ENCODE measurements at regions not wholly inside any gene's neighbourhood (a gene's known extent, or its start where the extent isn't known, plus 50 kb on each side); places are given as distances from the start of the nearest gene placed in this dataset.

- ATAC-seq, result no peak
- H3K27ac Mint-ChIP-seq, result no peak overlapping the region
Observed at GRCh38 chr4:183821076-183821853, 83.8 kb upstream of the STOX2 start.

More at GRCh38 chr4:183821076-183821853, 83.8 kb upstream of the STOX2 start:
- Histone ChIP-seq H4K20me1 (replicated peaks; ENCODE audit: insufficient read depth) (no peaks in the 10 kb centered on the region), H3K79me2 (replicated peaks; ENCODE audit: insufficient read depth) (no peaks in the 10 kb centered on the region), H3K4me3 (no peak overlapping the region), H3K4me2 (no peak overlapping the region), H3K27me3 (ENCODE audit: insufficient read depth) (no peaks in the 10 kb centered on the region), H3K9me2 (ENCODE audit: insufficient read depth) (0 out of 2 replicates have a peak, but pooled peaks cover 2% of the 10 kb centered on the region), H3K27ac (ENCODE audit: low read depth) (no peak overlapping the region), H2AFZ (no peak overlapping the region), H3K4me1 (ENCODE audit: insufficient read depth) (no peaks in the 10 kb centered on the region), H3K36me3 (ENCODE audit: insufficient read depth) (no peaks in the 10 kb centered on the region), H3F3A (replicated peaks; ENCODE audit: low read depth) (no peaks in the 10 kb centered on the region)
- peaks cover 10% of the 10 kb centered on the region for H3K36me3 Mint-ChIP-seq (ENCODE audit: low read depth)
- no peak overlapping the region for H3K4me3 Mint-ChIP-seq
- H3K9me3 Mint-ChIP-seq, result peaks cover 26% of the 10 kb centered on the region
- TF ChIP-seq STAT1 (IDR thresholded peaks at IDR 0.05; ENCODE audit: unreplicated experiment), result no peak
- no peak for TF ChIP-seq EZH2 (IDR thresholded peaks at IDR 0.05; ENCODE audit: low read depth, unreplicated experiment)
- no peak for TF ChIP-seq REST (IDR thresholded peaks at IDR 0.05; ENCODE audit: unreplicated experiment)
- no peak for TF ChIP-seq ZNF462 (CRISPR knock-in tag; IDR thresholded peaks at IDR 0.05)
- TF ChIP-seq EZH2phosphoT487 (IDR thresholded peaks at IDR 0.05; ENCODE audit: unreplicated experiment), result no peak
- no peak for TF ChIP-seq JUNB (IDR thresholded peaks at IDR 0.05; ENCODE audit: unreplicated experiment)
- TF ChIP-seq ZNF114 (CRISPR knock-in tag; IDR thresholded peaks at IDR 0.05), result no peak
- TF ChIP-seq CREB1 (CRISPR knock-in tag; IDR thresholded peaks at IDR 0.05; ENCODE audit: low read depth), result no peak
- TF ChIP-seq NANOG (IDR thresholded peaks at IDR 0.05; ENCODE audit: borderline replicate concordance), result no peak
- no peak for TF ChIP-seq POLR2AphosphoS5 (IDR thresholded peaks at IDR 0.05; ENCODE audit: low read depth)
- TF ChIP-seq ZNF331 (CRISPR knock-in tag; IDR thresholded peaks at IDR 0.05; ENCODE audit: low read depth), result no peak
- no peak for TF ChIP-seq ETS1 (IDR thresholded peaks at IDR 0.05)
- TF ChIP-seq, protein P1, sequence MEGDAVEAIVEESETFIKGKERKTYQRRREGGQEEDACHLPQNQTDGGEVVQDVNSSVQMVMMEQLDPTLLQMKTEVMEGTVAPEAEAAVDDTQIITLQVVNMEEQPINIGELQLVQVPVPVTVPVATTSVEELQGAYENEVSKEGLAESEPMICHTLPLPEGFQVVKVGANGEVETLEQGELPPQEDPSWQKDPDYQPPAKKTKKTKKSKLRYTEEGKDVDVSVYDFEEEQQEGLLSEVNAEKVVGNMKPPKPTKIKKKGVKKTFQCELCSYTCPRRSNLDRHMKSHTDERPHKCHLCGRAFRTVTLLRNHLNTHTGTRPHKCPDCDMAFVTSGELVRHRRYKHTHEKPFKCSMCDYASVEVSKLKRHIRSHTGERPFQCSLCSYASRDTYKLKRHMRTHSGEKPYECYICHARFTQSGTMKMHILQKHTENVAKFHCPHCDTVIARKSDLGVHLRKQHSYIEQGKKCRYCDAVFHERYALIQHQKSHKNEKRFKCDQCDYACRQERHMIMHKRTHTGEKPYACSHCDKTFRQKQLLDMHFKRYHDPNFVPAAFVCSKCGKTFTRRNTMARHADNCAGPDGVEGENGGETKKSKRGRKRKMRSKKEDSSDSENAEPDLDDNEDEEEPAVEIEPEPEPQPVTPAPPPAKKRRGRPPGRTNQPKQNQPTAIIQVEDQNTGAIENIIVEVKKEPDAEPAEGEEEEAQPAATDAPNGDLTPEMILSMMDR (conservative IDR thresholded peaks at IDR 0.05; ENCODE audit: low read depth in 2 of 2), result no peak
- DNase-seq (ENCODE audit: low spot score), result no peak
- peaks cover 2% of the 10 kb centered on the region; the same call in 2 of the 3 replicates for H3K4me1 Mint-ChIP-seq
- H3K27me3 Mint-ChIP-seq (ENCODE audit: insufficient read depth, low read depth, poor library complexity), result peaks cover 7% of the 10 kb centered on the region
